ENCODE measurements at regions not wholly inside any gene's neighbourhood (a gene's known extent, or its start where the extent isn't known, plus 50 kb on each side); places are given as distances from the start of the nearest gene placed in this dataset.

- no peak overlapping the region for H3K27ac ChIP-seq
- no peaks in the 10 kb centered on the region for H3K27me3 ChIP-seq
- H3K4me3 ChIP-seq, result no peak overlapping the region
- H3K36me3 ChIP-seq, result no peaks in the 10 kb centered on the region
- intact Hi-C loops (cut with DNase I), result no loop called here
- 30 to 36% (median 31%) methylated on average over 6 of the region's 6 CpGs for WGBS, 3 donors
- H3K4me1 ChIP-seq (ENCODE audit: insufficient read depth), result no peaks in the 10 kb centered on the region
- no peak for TF ChIP-seq POLR2A (IDR thresholded peaks at IDR 0.05)
- TF ChIP-seq EP300 (IDR thresholded peaks at IDR 0.05), result no peak
- TF ChIP-seq CTCF (IDR thresholded peaks at IDR 0.05), result no peak
- no peak for DNase-seq
- no peaks in the 10 kb centered on the region for H3K9me3 ChIP-seq
Observed at GRCh38 chr7:41107938-41108448, 594.9 kb downstream of the INHBA start.

- Histone ChIP-seq H3K27ac (no peak overlapping the region), H3K9me3 (no peaks in the 10 kb centered on the region), H3K4me3 (no peak overlapping the region), H3K36me3 (no peaks in the 10 kb centered on the region), H3K4me1 (ENCODE audit: insufficient read depth) (no peaks in the 10 kb centered on the region), H3K27me3 (no peaks in the 10 kb centered on the region)
- intact Hi-C loops (cut with DNase I), result no loop called here
- TF ChIP-seq EP300 (IDR thresholded peaks at IDR 0.05) (no peak), POLR2A (IDR thresholded peaks at IDR 0.05) (no peak), CTCF (IDR thresholded peaks at IDR 0.05) (no peak)
- peak in 1 of 5 donors; percentile 12 for DNase-seq
- 71 to 77% (median 76%) methylated on average over 8 of the region's 8 CpGs for WGBS, 3 donors
Observed at GRCh38 chr7:41107330-41107937, 595.5 kb downstream of the INHBA start.

DNA sequence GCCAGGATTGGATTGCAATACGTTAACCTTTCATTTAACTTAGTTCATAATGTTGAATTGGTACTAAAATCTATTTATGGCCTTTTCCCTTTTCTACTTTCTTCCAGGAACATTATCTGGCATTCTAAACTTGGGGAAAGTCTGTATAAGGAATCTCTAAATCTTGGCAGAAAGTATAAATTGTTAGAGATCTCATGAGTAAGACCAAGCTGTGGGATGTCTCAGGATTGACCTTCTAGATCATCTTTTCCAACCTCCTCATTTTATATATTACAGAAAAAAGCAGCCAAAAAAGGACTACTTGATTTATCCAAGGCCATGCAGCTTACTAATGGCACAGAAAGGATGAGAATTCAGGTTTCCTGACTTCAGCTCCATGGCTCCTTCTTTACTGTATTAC is 598.3 kb downstream of the INHBA start:
- WGBS, 3 donors, result 33 to 51% (median 41%) methylated on average over 1 of the region's 1 CpG
- no peak overlapping the region for H3K27ac ChIP-seq
- intact Hi-C loops (cut with DNase I), result no loop called here

GRCh38 chr7:41103331-41103730 is 599.6 kb downstream of the INHBA start:
- TF ChIP-seq POLR2A (IDR thresholded peaks at IDR 0.05) (no peak), EP300 (IDR thresholded peaks at IDR 0.05) (no peak), CTCF (IDR thresholded peaks at IDR 0.05) (no peak)
- Histone ChIP-seq H3K4me3 (no peak overlapping the region), H3K9me3 (no peaks in the 10 kb centered on the region), H3K27me3 (no peaks in the 10 kb centered on the region), H3K4me1 (ENCODE audit: insufficient read depth) (no peaks in the 10 kb centered on the region), H3K27ac (no peak overlapping the region), H3K36me3 (no peaks in the 10 kb centered on the region)
- intact Hi-C loops (cut with DNase I), result no loop called here
- no peak for DNase-seq

More for the DNA sequence above, 598.3 kb downstream of the INHBA start:
- H3K4me1 ChIP-seq (ENCODE audit: insufficient read depth), result no peaks in the 10 kb centered on the region
- no peak overlapping the region for H3K4me3 ChIP-seq
- no peak for TF ChIP-seq EP300 (IDR thresholded peaks at IDR 0.05)
- TF ChIP-seq POLR2A (IDR thresholded peaks at IDR 0.05), result no peak
- no peak for TF ChIP-seq CTCF (IDR thresholded peaks at IDR 0.05)
- H3K36me3 ChIP-seq, result no peaks in the 10 kb centered on the region
- DNase-seq, result no peak
- no peaks in the 10 kb centered on the region for H3K27me3 ChIP-seq
- H3K9me3 ChIP-seq, result no peaks in the 10 kb centered on the region
